Endothelial cell (in vitro differentiated cells): ENCODE measurements at regions not wholly inside any gene's neighbourhood (a gene's known extent, or its start where the extent isn't known, plus 50 kb on each side); places are given as distances from the start of the nearest gene placed in this dataset.

Experiments used
- DNase-seq: peaks from one replicate; pipeline ENCODE4 v3.0.0; 2021; ENCODE audit warnings: low spot score
- H3K27ac Mint-ChIP-seq: one replicate; pipeline ENCODE4 v1.8.0; 2021; ENCODE audit warnings: mixed read lengths, inconsistent platforms; ENCODE audit not compliant: unreplicated experiment
- H3K27me3 Mint-ChIP-seq: one replicate; pipeline ENCODE4 v1.8.0; 2021; ENCODE audit warnings: mild to moderate bottlenecking, moderate library complexity, mixed read lengths, inconsistent platforms; ENCODE audit not compliant: unreplicated experiment
- H3K36me3 Mint-ChIP-seq: one replicate; pipeline ENCODE4 v1.8.0; 2021; ENCODE audit warnings: mild to moderate bottlenecking, low read depth, mixed read lengths, inconsistent platforms; ENCODE audit not compliant: unreplicated experiment
- H3K4me1 Mint-ChIP-seq: one replicate; pipeline ENCODE4 v1.8.0; 2021; ENCODE audit warnings: mild to moderate bottlenecking, mixed read lengths, inconsistent platforms; ENCODE audit not compliant: unreplicated experiment
- H3K4me3 Mint-ChIP-seq: one replicate; pipeline ENCODE4 v1.8.0; 2021; ENCODE audit warnings: mild to moderate bottlenecking, mixed read lengths, inconsistent platforms; ENCODE audit not compliant: unreplicated experiment
- H3K9me3 Mint-ChIP-seq: one replicate; pipeline ENCODE4 v1.8.0; 2021; ENCODE audit warnings: mixed read lengths, inconsistent platforms; ENCODE audit not compliant: unreplicated experiment
- TF ChIP-seq, protein P1 (sequence below): fragments of 200-600 bp; sonication (generic); IDR thresholded peaks from one replicate; pipeline ENCODE4 v1.5.0; 2021; ENCODE audit warnings: antibody characterized with exemption; ENCODE audit not compliant: unreplicated experiment

- no peak for DNase-seq
- TF ChIP-seq, protein P1, sequence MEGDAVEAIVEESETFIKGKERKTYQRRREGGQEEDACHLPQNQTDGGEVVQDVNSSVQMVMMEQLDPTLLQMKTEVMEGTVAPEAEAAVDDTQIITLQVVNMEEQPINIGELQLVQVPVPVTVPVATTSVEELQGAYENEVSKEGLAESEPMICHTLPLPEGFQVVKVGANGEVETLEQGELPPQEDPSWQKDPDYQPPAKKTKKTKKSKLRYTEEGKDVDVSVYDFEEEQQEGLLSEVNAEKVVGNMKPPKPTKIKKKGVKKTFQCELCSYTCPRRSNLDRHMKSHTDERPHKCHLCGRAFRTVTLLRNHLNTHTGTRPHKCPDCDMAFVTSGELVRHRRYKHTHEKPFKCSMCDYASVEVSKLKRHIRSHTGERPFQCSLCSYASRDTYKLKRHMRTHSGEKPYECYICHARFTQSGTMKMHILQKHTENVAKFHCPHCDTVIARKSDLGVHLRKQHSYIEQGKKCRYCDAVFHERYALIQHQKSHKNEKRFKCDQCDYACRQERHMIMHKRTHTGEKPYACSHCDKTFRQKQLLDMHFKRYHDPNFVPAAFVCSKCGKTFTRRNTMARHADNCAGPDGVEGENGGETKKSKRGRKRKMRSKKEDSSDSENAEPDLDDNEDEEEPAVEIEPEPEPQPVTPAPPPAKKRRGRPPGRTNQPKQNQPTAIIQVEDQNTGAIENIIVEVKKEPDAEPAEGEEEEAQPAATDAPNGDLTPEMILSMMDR: no peak
- Mint-ChIP-seq H3K27me3 (no peaks in the 10 kb centered on the region), H3K4me3 (no peak overlapping the region), H3K27ac (no peak overlapping the region), H3K36me3 (no peaks in the 10 kb centered on the region), H3K9me3 (no peaks in the 10 kb centered on the region), H3K4me1 (no peaks in the 10 kb centered on the region)
These were observed 914.3 kb upstream of the AMELY start for GRCh38 chrY:7825874-7826273.

DNA sequence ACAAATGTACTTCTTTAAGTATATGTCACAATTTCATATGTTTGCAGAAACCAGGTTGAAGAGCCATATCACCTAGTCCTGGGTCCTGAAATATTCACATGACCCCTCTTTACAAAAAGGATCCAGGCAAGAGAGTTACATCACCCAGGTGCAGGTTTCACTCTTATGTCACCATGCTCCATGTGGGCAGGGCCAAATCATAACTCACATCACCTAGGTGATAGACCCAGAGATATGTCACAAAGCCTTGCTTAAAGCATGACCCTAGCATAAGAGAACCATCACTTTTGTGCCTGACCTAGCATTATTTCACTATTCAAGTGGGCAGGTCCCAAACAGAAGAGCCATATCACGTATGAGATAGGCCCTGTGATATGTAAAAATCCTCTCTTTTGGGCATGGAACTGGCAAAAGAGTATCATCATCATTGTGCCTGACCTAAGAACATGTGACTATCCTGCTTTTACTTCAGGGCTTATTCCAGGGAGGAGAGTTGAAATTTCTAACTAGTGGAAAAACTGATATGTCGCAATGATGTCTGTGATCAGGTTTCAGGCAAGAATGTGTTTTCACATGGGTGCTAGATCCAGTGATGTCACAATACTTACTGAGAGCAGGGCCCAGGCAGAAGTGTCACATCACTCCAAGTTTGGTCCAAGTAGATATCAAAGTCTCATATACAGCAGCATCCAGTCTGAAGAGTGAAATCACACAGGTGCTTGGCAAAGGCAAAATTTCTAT, 909.9 kb upstream of the AMELY start:
- no peak overlapping the region for H3K27ac Mint-ChIP-seq
- no peaks in the 10 kb centered on the region for H3K4me1 Mint-ChIP-seq
- no peak for DNase-seq
- H3K27me3 Mint-ChIP-seq: no peaks in the 10 kb centered on the region
- H3K36me3 Mint-ChIP-seq: no peaks in the 10 kb centered on the region
- H3K4me3 Mint-ChIP-seq: no peak overlapping the region
- no peaks in the 10 kb centered on the region for H3K9me3 Mint-ChIP-seq
- TF ChIP-seq, protein P1: no peak

GRCh38 chrY:7818924-7819323, 907.4 kb upstream of the AMELY start:
- Mint-ChIP-seq H3K36me3 (no peaks in the 10 kb centered on the region), H3K27me3 (no peaks in the 10 kb centered on the region), H3K4me3 (no peak overlapping the region), H3K9me3 (no peaks in the 10 kb centered on the region), H3K4me1 (no peaks in the 10 kb centered on the region), H3K27ac (no peak overlapping the region)
- no peak for DNase-seq
- TF ChIP-seq, protein P1: no peak

DNA sequence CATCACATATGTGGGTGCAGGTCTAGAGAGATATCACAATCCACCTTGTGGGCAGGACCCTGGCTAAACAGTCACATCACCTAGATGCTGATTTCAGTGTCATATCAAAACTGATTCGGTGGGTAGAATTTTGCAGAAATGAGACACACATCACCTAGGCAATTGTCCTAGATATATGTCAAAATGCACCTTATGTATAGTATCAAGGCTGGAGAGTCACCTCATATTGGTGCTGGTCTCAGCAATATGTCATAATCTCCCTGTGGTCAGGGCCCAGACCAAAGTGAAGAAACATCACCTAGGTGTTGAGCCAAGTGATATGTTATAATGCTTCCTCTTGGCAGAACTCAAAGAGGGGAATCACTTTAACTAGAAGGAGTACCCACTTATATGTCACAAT, 905.0 kb upstream of the AMELY start:
- TF ChIP-seq, protein P1: no peak
- Mint-ChIP-seq H3K27ac (no peak overlapping the region), H3K4me3 (no peak overlapping the region), H3K4me1 (no peaks in the 10 kb centered on the region), H3K9me3 (no peaks in the 10 kb centered on the region), H3K27me3 (no peaks in the 10 kb centered on the region), H3K36me3 (no peaks in the 10 kb centered on the region)
- no peak for DNase-seq

DNA sequence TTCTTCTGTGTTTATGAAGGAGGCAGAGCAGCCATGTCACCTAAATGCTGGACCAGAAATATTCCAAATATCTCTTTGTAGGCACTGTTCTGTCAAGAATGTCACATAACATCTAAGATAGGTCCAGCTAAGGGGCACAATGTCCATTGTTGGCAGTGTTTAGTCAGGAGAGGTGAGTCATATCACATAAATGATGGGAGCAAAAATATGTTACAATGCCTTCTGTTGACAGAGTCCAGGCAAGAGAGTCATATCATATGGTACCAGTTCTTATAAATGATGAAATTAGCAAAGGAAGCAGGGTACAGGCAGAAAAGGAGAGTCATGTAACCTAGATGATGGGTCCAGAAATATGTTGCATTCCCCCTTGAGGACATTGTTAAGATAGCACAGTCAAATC, 904.4 kb upstream of the AMELY start:
- Mint-ChIP-seq H3K9me3 (no peaks in the 10 kb centered on the region), H3K27ac (no peak overlapping the region), H3K4me3 (no peak overlapping the region), H3K4me1 (no peaks in the 10 kb centered on the region), H3K27me3 (no peaks in the 10 kb centered on the region), H3K36me3 (no peaks in the 10 kb centered on the region)
- TF ChIP-seq, protein P1: no peak
- no peak for DNase-seq
